K562 (cell line): ENCODE measurements at regions not wholly inside any gene's neighbourhood (a gene's known extent, or its start where the extent isn't known, plus 50 kb on each side); places are given as distances from the start of the nearest gene placed in this dataset.

Experiments
- CREBBP ChIP-seq: IDR thresholded peaks from one replicate; pipeline ENCODE4 v1.6.1; 2012; ENCODE audit warnings: low read depth, mild to moderate bottlenecking, control low read depth, inconsistent platforms, low read length
- CTCF ChIP-seq, 3 experiments: IDR thresholded peaks in 2 of 3; conservative IDR thresholded peaks in 1 of 3; 2 replicates each; pipeline ENCODE4 v1.5.1; 2011 to 2012; ENCODE audit warnings: low read length in 3 of 3, mild to moderate bottlenecking in 3 of 3, control low read depth in 2 of 3, improper control_type of control experiment in 1 of 3, inconsistent platforms in 1 of 3, low read depth in 1 of 3, mixed read lengths in 1 of 3, moderate library complexity in 1 of 3; ENCODE audit not compliant: insufficient read depth in 2 of 3
- DMBX1 ChIP-seq: fragments of 250-450 bp; sonication (Bioruptor Pico); IDR thresholded peaks from 2 replicates; pipeline ENCODE4 v1.8.0; 2022; ENCODE audit warnings: inconsistent platforms, mild to moderate bottlenecking, moderate library complexity, borderline replicate concordance
- DPF2 ChIP-seq: fragments of 450-650 bp; IDR thresholded peaks from 2 replicates; pipeline ENCODE4 v1.6.1; 2016
- IFI16 ChIP-seq: fragments of 250-450 bp; sonication (Bioruptor Pico); IDR thresholded peaks from 2 replicates; pipeline ENCODE4 v2.1.2; 2022; ENCODE audit warnings: mild to moderate bottlenecking, inconsistent platforms
- IRF9 ChIP-seq: fragments of 450-650 bp; IDR thresholded peaks from 2 replicates; pipeline ENCODE4 v1.6.1; 2016; ENCODE audit warnings: missing biosample characterization, missing genetic modification characterization
- NCOA4 ChIP-seq: fragments of 450-650 bp; IDR thresholded peaks from 2 replicates; pipeline ENCODE4 v1.6.1; 2018; ENCODE audit warnings: mild to moderate bottlenecking; ENCODE audit not compliant: partially characterized antibody
- NFIC ChIP-seq: fragments of 450-650 bp; IDR thresholded peaks from 2 replicates; pipeline ENCODE4 v1.6.1; 2017; ENCODE audit warnings: mild to moderate bottlenecking, inconsistent platforms
- NFRKB ChIP-seq: fragments of 450-650 bp; IDR thresholded peaks from 2 replicates; pipeline ENCODE4 v1.6.1; 2016; ENCODE audit warnings: low read depth
- NR4A1 ChIP-seq, 2 experiments: fragments of 250-450 bp in 1 of 2; fragments of 450-650 bp in 1 of 2; sonication (Bioruptor Pico) in 1 of 2; IDR thresholded peaks; 2 replicates each; pipeline versions ENCODE4 v1.4.0 to v1.6.1; 2016 to 2020; ENCODE audit warnings: mild to moderate bottlenecking in 2 of 2, missing compliant biosample characterization in 1 of 2, missing genetic modification characterization in 1 of 2, moderate library complexity in 1 of 2
- SMAD4 ChIP-seq: fragments of 250-450 bp; sonication (Bioruptor Pico); conservative IDR thresholded peaks from 2 replicates; pipeline ENCODE4 v1.8.0; 2021; ENCODE audit warnings: inconsistent platforms, mild to moderate bottlenecking, moderate library complexity
- SRSF7 ChIP-seq: fragments of 200-400 bp; formaldehyde crosslinking; optimal IDR thresholded peaks from 2 replicates; pipeline ENCODE3; 2017; ENCODE audit warnings: mild to moderate bottlenecking, low read depth, low read length
- TEAD1 ChIP-seq, 2 experiments: fragments of 450-650 bp in 1 of 2; sonication (generic) in 1 of 2; formaldehyde crosslinking; IDR thresholded peaks; 2 replicates each; pipeline versions ENCODE4 v1.4.0 to v1.8.0; 2020 to 2022; ENCODE audit warnings: mild to moderate bottlenecking in 2 of 2, missing genetic modification reagents in 1 of 2
- THRAP3 ChIP-seq: fragments of 450-650 bp; IDR thresholded peaks from 2 replicates; pipeline ENCODE4 v1.6.1; 2016; ENCODE audit warnings: mild to moderate bottlenecking, inconsistent platforms, borderline replicate concordance
- ZNF143 ChIP-seq: sonication (generic); formaldehyde crosslinking; IDR thresholded peaks from 2 replicates; pipeline ENCODE4 v1.9.0; 2022; ENCODE audit warnings: mild to moderate bottlenecking, missing genetic modification reagents
- ZNF311 ChIP-seq: fragments of 250-450 bp; sonication (Bioruptor Pico); IDR thresholded peaks from 2 replicates; pipeline ENCODE4 v1.4.0; 2020; ENCODE audit warnings: mild to moderate bottlenecking, moderate library complexity
- ZNF316 ChIP-seq: fragments of 450-650 bp; IDR thresholded peaks from 2 replicates; pipeline ENCODE4 v1.6.1; 2016
- TF ChIP-seq, protein P1 (sequence below), 2 experiments: fragments of 200-800 bp in 1 of 2; sonication (Bioruptor generic) in 1 of 2; sonication (generic) in 1 of 2; formaldehyde crosslinking in 1 of 2; IDR thresholded peaks in 1 of 2; conservative IDR thresholded peaks in 1 of 2; 2 replicates each; pipeline versions ENCODE4 v1.5.0 to v1.6.1; 2016 to 2020; ENCODE audit warnings: missing compliant biosample characterization in 1 of 2, missing genetic modification characterization in 1 of 2, missing genetic modification reagents in 1 of 2
- TF ChIP-seq, protein P2 (sequence below): fragments of 450-650 bp; conservative IDR thresholded peaks from 2 replicates; pipeline ENCODE4 v1.6.1; 2016; ENCODE audit warnings: missing genetic modification characterization, low read depth, mild to moderate bottlenecking, control low read depth, missing compliant biosample characterization

GRCh38 chr1:65572701-65573421, 152.4 kb downstream of the LEPR start (continued):
- TF ChIP-seq TEAD1 (CRISPR knock-in tag; IDR thresholded peaks at IDR 0.05) (peak in 1 of 2 experiments; percentile 75; a peak in 2 of 4 replicates), DMBX1 (CRISPR knock-in tag) (peak; percentile 88), DPF2 (0 out of 2 replicates have a peak, but pooled peaks have one; percentile 25), CREBBP (no peak), ZNF316 (peak; percentile 77), NR4A1 (CRISPR knock-in tag; IDR thresholded peaks at IDR 0.05) (no peak), NR4A1 (tag; IDR thresholded peaks at IDR 0.05) (peak; percentile 87), ZNF143 (CRISPR knock-in tag) (no peak), NCOA4 (no peak), SRSF7 (no peak), CTCF (IDR thresholded peaks at IDR 0.05 in 2 of 3, conservative IDR thresholded peaks at IDR 0.05 in 1 of 3; ENCODE audit: insufficient read depth in 2 of 3, low read depth in 1 of 3, low read length in 3 of 3) (no peak), THRAP3 (no peak), IRF9 (tag) (peak; percentile 60), ZNF311 (CRISPR knock-in tag) (no peak), NFRKB (no peak), SMAD4 (CRISPR knock-in tag) (peak; percentile 91), NFIC (peak; percentile 84), IFI16 (CRISPR knock-in tag) (peak; percentile 68; the same call in 1 of the 2 replicates)
- TF ChIP-seq, protein P1, sequence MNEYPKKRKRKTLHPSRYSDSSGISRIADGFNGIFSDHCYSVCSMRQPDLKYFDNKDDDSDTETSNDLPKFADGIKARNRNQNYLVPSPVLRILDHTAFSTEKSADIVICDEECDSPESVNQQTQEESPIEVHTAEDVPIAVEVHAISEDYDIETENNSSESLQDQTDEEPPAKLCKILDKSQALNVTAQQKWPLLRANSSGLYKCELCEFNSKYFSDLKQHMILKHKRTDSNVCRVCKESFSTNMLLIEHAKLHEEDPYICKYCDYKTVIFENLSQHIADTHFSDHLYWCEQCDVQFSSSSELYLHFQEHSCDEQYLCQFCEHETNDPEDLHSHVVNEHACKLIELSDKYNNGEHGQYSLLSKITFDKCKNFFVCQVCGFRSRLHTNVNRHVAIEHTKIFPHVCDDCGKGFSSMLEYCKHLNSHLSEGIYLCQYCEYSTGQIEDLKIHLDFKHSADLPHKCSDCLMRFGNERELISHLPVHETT (CRISPR knock-in tag; conservative IDR thresholded peaks at IDR 0.05 in 1 of 2, IDR thresholded peaks at IDR 0.05 in 1 of 2) = 0 out of 4 replicates have a peak, but pooled peaks of 1 of the 2 experiments have one; percentile 34
- TF ChIP-seq, protein P2, sequence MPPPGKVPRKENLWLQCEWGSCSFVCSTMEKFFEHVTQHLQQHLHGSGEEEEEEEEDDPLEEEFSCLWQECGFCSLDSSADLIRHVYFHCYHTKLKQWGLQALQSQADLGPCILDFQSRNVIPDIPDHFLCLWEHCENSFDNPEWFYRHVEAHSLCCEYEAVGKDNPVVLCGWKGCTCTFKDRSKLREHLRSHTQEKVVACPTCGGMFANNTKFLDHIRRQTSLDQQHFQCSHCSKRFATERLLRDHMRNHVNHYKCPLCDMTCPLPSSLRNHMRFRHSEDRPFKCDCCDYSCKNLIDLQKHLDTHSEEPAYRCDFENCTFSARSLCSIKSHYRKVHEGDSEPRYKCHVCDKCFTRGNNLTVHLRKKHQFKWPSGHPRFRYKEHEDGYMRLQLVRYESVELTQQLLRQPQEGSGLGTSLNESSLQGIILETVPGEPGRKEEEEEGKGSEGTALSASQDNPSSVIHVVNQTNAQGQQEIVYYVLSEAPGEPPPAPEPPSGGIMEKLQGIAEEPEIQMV (tag) = 0 out of 2 replicates have a peak, but pooled peaks have one; percentile 34
